ENCODE measurements at regions not wholly inside any gene's neighbourhood (a gene's known extent, or its start where the extent isn't known, plus 50 kb on each side); places are given as distances from the start of the nearest gene placed in this dataset.

GRCh38 chr1:106957795-106958194, 98.7 kb upstream of the PRMT6 start:
- in situ Hi-C loops (cut with HindIII; ENCODE audit: low pct_unique_long_range_greater_than_20kb, low sequenced_read_pairs): no loop called here
- DNase-seq (ENCODE audit: low read depth, low spot score): no peak

GRCh38 chr1:106960412-106960811, 96.1 kb upstream of the PRMT6 start:
- DNase-seq (ENCODE audit: low read depth, low spot score): no peak
- in situ Hi-C loops (cut with HindIII; ENCODE audit: low pct_unique_long_range_greater_than_20kb, low sequenced_read_pairs): no loop called here

- no peak for DNase-seq (ENCODE audit: low read depth, low spot score)
- in situ Hi-C loops (cut with HindIII; ENCODE audit: low pct_unique_long_range_greater_than_20kb, low sequenced_read_pairs): no loop called here
These were observed 94.8 kb upstream of the PRMT6 start for GRCh38 chr1:106961646-106962045.

- in situ Hi-C loops (cut with HindIII; ENCODE audit: low pct_unique_long_range_greater_than_20kb, low sequenced_read_pairs): no loop called here
- no peak for DNase-seq (ENCODE audit: low read depth, low spot score)
These were observed 93.9 kb upstream of the PRMT6 start for GRCh38 chr1:106962591-106962990.

- no peak for DNase-seq (ENCODE audit: low read depth, low spot score)
- in situ Hi-C loops (cut with HindIII; ENCODE audit: low pct_unique_long_range_greater_than_20kb, low sequenced_read_pairs): no loop called here
These were observed 92.0 kb upstream of the PRMT6 start for GRCh38 chr1:106964495-106964894.

GRCh38 chr1:106968644-106969043, 87.8 kb upstream of the PRMT6 start:
- in situ Hi-C loops (cut with HindIII; ENCODE audit: low pct_unique_long_range_greater_than_20kb, low sequenced_read_pairs): no loop called here
- DNase-seq (ENCODE audit: low read depth, low spot score): no peak

- DNase-seq (ENCODE audit: low read depth, low spot score): no peak
- in situ Hi-C loops (cut with HindIII; ENCODE audit: low pct_unique_long_range_greater_than_20kb, low sequenced_read_pairs): no loop called here
These were observed 86.7 kb upstream of the PRMT6 start for GRCh38 chr1:106969731-106970130.

- in situ Hi-C loops (cut with HindIII; ENCODE audit: low pct_unique_long_range_greater_than_20kb, low sequenced_read_pairs): no loop called here
- DNase-seq (ENCODE audit: low read depth, low spot score): no peak
These were observed 84.4 kb upstream of the PRMT6 start for GRCh38 chr1:106972074-106972473.

- peak; percentile 12 for DNase-seq (ENCODE audit: low read depth, low spot score)
- in situ Hi-C loops (cut with HindIII; ENCODE audit: low pct_unique_long_range_greater_than_20kb, low sequenced_read_pairs): no loop called here
These were observed 80.5 kb upstream of the PRMT6 start for GRCh38 chr1:106975944-106976343.

- in situ Hi-C loops (cut with HindIII; ENCODE audit: low pct_unique_long_range_greater_than_20kb, low sequenced_read_pairs): no loop called here
These were observed 77.8 kb upstream of the PRMT6 start for GRCh38 chr1:106978477-106979322.

GRCh38 chr1:106979371-106979770, 77.1 kb upstream of the PRMT6 start:
- DNase-seq (ENCODE audit: low read depth, low spot score): no peak
- in situ Hi-C loops (cut with HindIII; ENCODE audit: low pct_unique_long_range_greater_than_20kb, low sequenced_read_pairs): no loop called here

More at GRCh38 chr1:106978477-106979322, 77.8 kb upstream of the PRMT6 start:
- DNase-seq (ENCODE audit: low read depth, low spot score): no peak

- in situ Hi-C loops (cut with HindIII; ENCODE audit: low pct_unique_long_range_greater_than_20kb, low sequenced_read_pairs): no loop called here
These were observed 76.4 kb upstream of the PRMT6 start for GRCh38 chr1:106980121-106980520.

GRCh38 chr1:106984801-106985200, 71.7 kb upstream of the PRMT6 start:
- in situ Hi-C loops (cut with HindIII; ENCODE audit: low pct_unique_long_range_greater_than_20kb, low sequenced_read_pairs): no loop called here
- DNase-seq (ENCODE audit: low read depth, low spot score): no peak

More at GRCh38 chr1:106980121-106980520, 76.4 kb upstream of the PRMT6 start:
- DNase-seq (ENCODE audit: low read depth, low spot score): no peak

GRCh38 chr1:106986603-106987002, 69.9 kb upstream of the PRMT6 start:
- DNase-seq (ENCODE audit: low read depth, low spot score): no peak

GRCh38 chr1:106995970-106996369, 60.5 kb upstream of the PRMT6 start:
- no peak for DNase-seq (ENCODE audit: low read depth, low spot score)
- in situ Hi-C loops (cut with HindIII; ENCODE audit: low pct_unique_long_range_greater_than_20kb, low sequenced_read_pairs): no loop called here

More at GRCh38 chr1:106986603-106987002, 69.9 kb upstream of the PRMT6 start:
- in situ Hi-C loops (cut with HindIII; ENCODE audit: low pct_unique_long_range_greater_than_20kb, low sequenced_read_pairs): no loop called here

GRCh38 chr1:106998431-106999002, 58.0 kb upstream of the PRMT6 start:
- no peak for DNase-seq (ENCODE audit: low read depth, low spot score)
- in situ Hi-C loops (cut with HindIII; ENCODE audit: low pct_unique_long_range_greater_than_20kb, low sequenced_read_pairs): no loop called here

- no peak for DNase-seq (ENCODE audit: low read depth, low spot score)
- in situ Hi-C loops (cut with HindIII; ENCODE audit: low pct_unique_long_range_greater_than_20kb, low sequenced_read_pairs): no loop called here
These were observed 55.6 kb upstream of the PRMT6 start for GRCh38 chr1:107000902-107001301.

- in situ Hi-C loops (cut with HindIII; ENCODE audit: low pct_unique_long_range_greater_than_20kb, low sequenced_read_pairs): no loop called here
- no peak for DNase-seq (ENCODE audit: low read depth, low spot score)
These were observed 52.5 kb upstream of the PRMT6 start for GRCh38 chr1:107003972-107004371.

- DNase-seq (ENCODE audit: low read depth, low spot score): no peak
- in situ Hi-C loops (cut with HindIII; ENCODE audit: low pct_unique_long_range_greater_than_20kb, low sequenced_read_pairs): no loop called here
These were observed 52.1 kb upstream of the PRMT6 start for GRCh38 chr1:107004421-107004820.

Measured in SK-MEL-5 (cell line).